Gastrocnemius medialis (tissue), 4 donors: ENCODE measurements at regions not wholly inside any gene's neighbourhood (a gene's known extent, or its start where the extent isn't known, plus 50 kb on each side); places are given as distances from the start of the nearest gene placed in this dataset.

ENCODE experiments used
- CTCF ChIP-seq, 5 experiments: fragments of 450-650 bp in 3 of 5; fragments of 200-600 bp in 2 of 5; sonication (generic) in 2 of 5; IDR thresholded peaks in 4 of 5; conservative IDR thresholded peaks in 1 of 5; 1 replicate in 4 of 5; 2 replicates in 1 of 5; pipeline ENCODE4 v1.5.1; 2016 to 2019; ENCODE audit warnings: antibody characterized with exemption in 5 of 5, mild to moderate bottlenecking in 3 of 5, moderate library complexity in 3 of 5
- POLR2A ChIP-seq, 2 donors: fragments of 450-650 bp; IDR thresholded peaks; one replicate each; pipeline ENCODE4 v1.6.1; 2017; ENCODE audit warnings: antibody characterized with exemption in 2 of 2, mild to moderate bottlenecking in 2 of 2, moderate library complexity in 2 of 2

GRCh38 chr13:50686551-50686950, 156.9 kb downstream of the DLEU7 start:
- TF ChIP-seq CTCF (IDR thresholded peaks at IDR 0.05 in 4 of 5, conservative IDR thresholded peaks at IDR 0.05 in 1 of 5) (no peak), POLR2A (IDR thresholded peaks at IDR 0.05) (no peak)
